WTC11 (cell line): ENCODE measurements at regions not wholly inside any gene's neighbourhood (a gene's known extent, or its start where the extent isn't known, plus 50 kb on each side); places are given as distances from the start of the nearest gene placed in this dataset.

Experiments used
- ATAC-seq: fragments of 200-7000 bp; cut with Tn5 transposase; 2 replicates; pipeline ENCODE4 v1.10.0; 2021; ENCODE audit warnings: mild to moderate bottlenecking, moderate library complexity
- CTCF ChIA-PET: fragments of 300-600 bp; sonication (Branson Sonifier 250); formaldehyde crosslinking; loops from one replicate; lab custom pipeline; 2021; ENCODE audit warnings: antibody characterized with exemption; lab: Charles Lee
- POLR2A ChIA-PET: fragments of 350-600 bp; sonication (Branson Sonifier 250); formaldehyde crosslinking; loops from one replicate; lab custom pipeline; 2021; ENCODE audit warnings: antibody characterized with exemption; lab: Charles Lee
- DNase-seq: peaks from one replicate; pipeline ENCODE4 v3.0.0; 2021; ENCODE audit warnings: low spot score
- H3K27ac Mint-ChIP-seq: 2 replicates; pipeline ENCODE4 v1.8.0; 2021; ENCODE audit warnings: mixed read lengths
- H3K27me3 Mint-ChIP-seq: 2 replicates; pipeline ENCODE4 v1.8.0; 2021; ENCODE audit warnings: low read depth, mild to moderate bottlenecking, moderate library complexity, mixed read lengths
- H3K36me3 Mint-ChIP-seq: 2 replicates; pipeline ENCODE4 v1.8.0; 2021; ENCODE audit warnings: mixed read lengths
- H3K4me1 Mint-ChIP-seq: 2 replicates; pipeline ENCODE4 v1.8.0; 2022; ENCODE audit warnings: mixed read lengths
- H3K4me3 Mint-ChIP-seq: 2 replicates; pipeline ENCODE4 v1.8.0; 2021; ENCODE audit warnings: mild to moderate bottlenecking, moderate library complexity, mixed read lengths
- H3K9me3 Mint-ChIP-seq: 2 replicates; pipeline ENCODE4 v1.8.0; 2021; ENCODE audit warnings: mixed read lengths
- CDX4 ChIP-seq: fragments of 250-450 bp; sonication (Bioruptor Pico); IDR thresholded peaks from 2 replicates; pipeline ENCODE4 v1.9.0; 2021; ENCODE audit warnings: moderate library complexity, mild to moderate bottlenecking, inconsistent platforms, borderline replicate concordance
- CREM ChIP-seq: sonication (generic); formaldehyde crosslinking; IDR thresholded peaks from 2 replicates; pipeline ENCODE4 v1.8.1; 2022; ENCODE audit warnings: mild to moderate bottlenecking, missing genetic modification reagents, moderate library complexity
- E2F5 ChIP-seq: sonication (generic); formaldehyde crosslinking; IDR thresholded peaks from 2 replicates; pipeline ENCODE4 v1.8.1; 2022; ENCODE audit warnings: mild to moderate bottlenecking, moderate library complexity, missing genetic modification reagents
- ELF4 ChIP-seq: sonication (generic); formaldehyde crosslinking; IDR thresholded peaks from 2 replicates; pipeline ENCODE4 v1.8.1; 2022; ENCODE audit warnings: low read depth, mild to moderate bottlenecking, moderate library complexity, missing genetic modification reagents
- ERG ChIP-seq: fragments of 250-450 bp; sonication (Bioruptor Pico); IDR thresholded peaks from 2 replicates; pipeline ENCODE4 v1.8.0; 2021; ENCODE audit warnings: mild to moderate bottlenecking
- GABPB1 ChIP-seq: sonication (generic); formaldehyde crosslinking; IDR thresholded peaks from 2 replicates; pipeline ENCODE4 v1.8.1; 2023; ENCODE audit warnings: mild to moderate bottlenecking, missing genetic modification reagents
- GRHL2 ChIP-seq: fragments of 250-450 bp; sonication (Bioruptor Pico); IDR thresholded peaks from 2 replicates; pipeline ENCODE4 v1.8.0; 2022; ENCODE audit warnings: mild to moderate bottlenecking, moderate library complexity; ENCODE audit not compliant: insufficient replicate concordance, severe bottlenecking
- JUN ChIP-seq: sonication (generic); formaldehyde crosslinking; IDR thresholded peaks from 2 replicates; pipeline ENCODE4 v1.8.0; 2023; ENCODE audit warnings: mild to moderate bottlenecking, missing genetic modification reagents
- KAT7 ChIP-seq: sonication (generic); formaldehyde crosslinking; IDR thresholded peaks from 2 replicates; pipeline ENCODE4 v1.8.1; 2023; ENCODE audit warnings: missing genetic modification reagents, mild to moderate bottlenecking, borderline replicate concordance
- MLX ChIP-seq: sonication (generic); formaldehyde crosslinking; IDR thresholded peaks from 2 replicates; pipeline ENCODE4 v1.8.1; 2023; ENCODE audit warnings: mild to moderate bottlenecking, missing genetic modification reagents, moderate library complexity
- MYBL2 ChIP-seq: sonication (generic); formaldehyde crosslinking; IDR thresholded peaks from 2 replicates; pipeline ENCODE4 v1.8.1; 2023; ENCODE audit warnings: mild to moderate bottlenecking, moderate library complexity, missing genetic modification reagents
- PRRX2 ChIP-seq: fragments of 250-450 bp; sonication (Bioruptor Pico); IDR thresholded peaks from 2 replicates; pipeline ENCODE4 v1.8.0; 2021; ENCODE audit warnings: mild to moderate bottlenecking
- RELA ChIP-seq: sonication (generic); formaldehyde crosslinking; IDR thresholded peaks from 2 replicates; pipeline ENCODE4 v1.8.1; 2022; ENCODE audit warnings: missing genetic modification reagents, mild to moderate bottlenecking, borderline replicate concordance
- SMAD3 ChIP-seq: sonication (generic); formaldehyde crosslinking; IDR thresholded peaks from 2 replicates; pipeline ENCODE4 v1.8.0; 2022; ENCODE audit warnings: missing genetic modification reagents, mild to moderate bottlenecking, borderline replicate concordance
- TEAD4 ChIP-seq: sonication (generic); formaldehyde crosslinking; IDR thresholded peaks from 2 replicates; pipeline ENCODE4 v1.8.0; 2022; ENCODE audit warnings: mild to moderate bottlenecking, missing genetic modification reagents
- TP53 ChIP-seq: sonication (generic); formaldehyde crosslinking; IDR thresholded peaks from 2 replicates; pipeline ENCODE4 v1.8.1; 2023; ENCODE audit warnings: mild to moderate bottlenecking, missing genetic modification reagents
- USF1 ChIP-seq: sonication (generic); formaldehyde crosslinking; IDR thresholded peaks from 2 replicates; pipeline ENCODE4 v1.8.0; 2022; ENCODE audit warnings: mild to moderate bottlenecking, missing genetic modification reagents
- ZBTB21 ChIP-seq: sonication (generic); formaldehyde crosslinking; IDR thresholded peaks from 2 replicates; pipeline ENCODE4 v1.8.1; 2023; ENCODE audit warnings: mild to moderate bottlenecking, missing genetic modification reagents, borderline replicate concordance
- ZNF281 ChIP-seq: sonication (generic); formaldehyde crosslinking; IDR thresholded peaks from 2 replicates; pipeline ENCODE4 v1.8.0; 2023; ENCODE audit warnings: mild to moderate bottlenecking, missing genetic modification reagents
- ZNF317 ChIP-seq: sonication (generic); formaldehyde crosslinking; IDR thresholded peaks from 2 replicates; pipeline ENCODE4 v1.8.1; 2023; ENCODE audit warnings: low read depth, mild to moderate bottlenecking, moderate library complexity, missing genetic modification reagents, borderline replicate concordance
- ZNF396 ChIP-seq: fragments of 250-450 bp; sonication (Bioruptor Pico); IDR thresholded peaks from 2 replicates; pipeline ENCODE4 v1.8.0; 2021; ENCODE audit warnings: mild to moderate bottlenecking, moderate library complexity, borderline replicate concordance
- ZNF416 ChIP-seq: fragments of 250-450 bp; sonication (Bioruptor Pico); IDR thresholded peaks from 2 replicates; pipeline ENCODE4 v1.9.0; 2021; ENCODE audit warnings: mild to moderate bottlenecking, inconsistent platforms
- ZNF423 ChIP-seq: fragments of 250-450 bp; sonication (Bioruptor Pico); IDR thresholded peaks from 2 replicates; pipeline ENCODE4 v2.1.2; 2022; ENCODE audit warnings: mild to moderate bottlenecking, moderate library complexity

GRCh38 chr7:17697128-17697881 lies 243.0 kb downstream of the SNX13 start (continued):
- no peak for TF ChIP-seq CDX4

- DNase-seq (no peak), ATAC-seq (no peak)
- no peaks in the 10 kb centered on the region; the same call in 1 of the 2 replicates for H3K27me3 Mint-ChIP-seq
- no peak overlapping the region for H3K4me3 Mint-ChIP-seq
- H3K4me1 Mint-ChIP-seq: no peaks in the 10 kb centered on the region
- H3K36me3 Mint-ChIP-seq: peaks cover 20% of the 10 kb centered on the region
- H3K9me3 Mint-ChIP-seq: peaks cover 31% of the 10 kb centered on the region
- no peak overlapping the region for H3K27ac Mint-ChIP-seq
- POLR2A ChIA-PET: interaction anchor here (1.0 kb wide), 1 partner anchor 9 kb away, joined by 4 read pairs; no protein-coding TSS in a partner anchor
- CTCF ChIA-PET: no interaction called here
- TF ChIP-seq GABPB1 (CRISPR knock-in tag) (no peak), ERG (CRISPR knock-in tag) (no peak), CDX4 (no peak), TP53 (no peak), RELA (CRISPR knock-in tag) (no peak), MLX (CRISPR knock-in tag) (no peak)
These were observed 240.6 kb downstream of the SNX13 start for GRCh38 chr7:17699696-17700095.

GRCh38 chr7:17700138-17700537 lies 240.2 kb downstream of the SNX13 start:
- H3K27ac Mint-ChIP-seq: no peak overlapping the region
- ATAC-seq (no peak), DNase-seq (no peak)
- H3K9me3 Mint-ChIP-seq: peaks cover 31% of the 10 kb centered on the region
- POLR2A ChIA-PET: no interaction called here
- H3K4me1 Mint-ChIP-seq: no peaks in the 10 kb centered on the region
- H3K27me3 Mint-ChIP-seq: no peaks in the 10 kb centered on the region; the same call in 1 of the 2 replicates
- CTCF ChIA-PET: no interaction called here
- peaks cover 20% of the 10 kb centered on the region for H3K36me3 Mint-ChIP-seq
- no peak for TF ChIP-seq ZNF317 (CRISPR knock-in tag)
- no peak for TF ChIP-seq CREM (CRISPR knock-in tag)
- TF ChIP-seq E2F5: no peak
- no peak for TF ChIP-seq USF1
- no peak for TF ChIP-seq MYBL2 (CRISPR knock-in tag)
- TF ChIP-seq ZNF396 (CRISPR knock-in tag): no peak
- TF ChIP-seq ERG (CRISPR knock-in tag): no peak
- TF ChIP-seq KAT7: no peak
- TF ChIP-seq ZNF423 (CRISPR knock-in tag): no peak
- no peak for TF ChIP-seq SMAD3 (CRISPR knock-in tag)
- TF ChIP-seq ZBTB21 (CRISPR knock-in tag): no peak
- no peak for TF ChIP-seq ELF4 (CRISPR knock-in tag)
- no peak for TF ChIP-seq ZNF281 (CRISPR knock-in tag)
- no peak for TF ChIP-seq ZNF416 (CRISPR knock-in tag)
- TF ChIP-seq JUN (CRISPR knock-in tag): no peak
- TF ChIP-seq TEAD4 (CRISPR knock-in tag): no peak
- TF ChIP-seq GRHL2 (CRISPR knock-in tag): no peak
- no peak for TF ChIP-seq PRRX2 (CRISPR knock-in tag)
- H3K4me3 Mint-ChIP-seq: no peak overlapping the region
